HG02678 (cell line): ENCODE measurements at regions not wholly inside any gene's neighbourhood (a gene's known extent, or its start where the extent isn't known, plus 50 kb on each side); places are given as distances from the start of the nearest gene placed in this dataset.

Experiments used
- ATAC-seq: cut with Tn5 transposase; IDR thresholded peaks from one replicate; pipeline ENCODE4 v1.9.1; 2021; ENCODE audit warnings: mild to moderate bottlenecking, moderate library complexity; ENCODE audit not compliant: unreplicated experiment

- ATAC-seq: no peak
Measured at GRCh38 chr4:137333031-137333430, 199.3 kb downstream of the PCDH18 start.

GRCh38 chr4:137312257-137312656 lies 220.0 kb downstream of the PCDH18 start:
- no peak for ATAC-seq

DNA sequence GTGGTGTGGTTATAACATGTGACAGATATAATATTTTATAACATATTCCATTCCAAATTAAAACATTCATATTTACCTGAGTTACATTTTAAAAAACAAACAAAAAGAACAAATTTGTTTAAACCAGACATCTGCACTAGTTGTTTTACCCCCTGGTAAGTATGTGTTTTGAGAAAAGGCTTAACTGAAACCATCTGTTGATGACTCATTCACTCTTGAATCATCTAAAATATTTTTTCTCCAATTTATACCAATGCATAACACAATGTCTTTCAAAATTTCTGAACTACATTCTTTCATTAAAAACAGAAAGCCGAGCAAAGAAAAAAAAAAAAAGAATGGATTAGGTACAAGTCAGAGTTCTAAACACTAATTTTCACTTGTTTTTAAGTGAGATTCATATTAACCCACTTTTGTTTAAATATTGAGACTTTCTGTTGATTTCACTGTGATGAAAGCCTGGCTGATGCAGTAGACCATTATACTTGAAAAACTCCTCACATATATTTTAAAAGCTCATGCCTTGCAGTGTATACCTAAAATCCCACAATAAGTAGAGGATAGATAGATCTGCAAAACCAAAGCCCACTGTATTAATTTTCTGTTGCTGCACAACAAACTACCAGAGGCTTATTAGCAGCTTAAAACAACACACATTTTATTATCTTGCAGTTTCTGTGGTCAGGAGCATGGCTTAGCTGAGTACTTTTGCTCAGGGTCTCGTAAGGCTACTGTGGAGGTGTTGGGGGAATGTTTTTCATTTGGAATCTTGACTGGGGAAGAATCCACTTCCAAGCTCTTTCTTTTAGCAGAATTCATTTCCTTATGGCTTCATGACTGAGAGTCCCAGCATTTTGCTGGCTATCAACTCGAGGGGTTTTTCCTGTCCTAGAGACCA lies 221.5 kb downstream of the PCDH18 start:
- no peak for ATAC-seq

- no peak for ATAC-seq
Measured at GRCh38 chr4:137310166-137310565, 222.1 kb downstream of the PCDH18 start.

DNA sequence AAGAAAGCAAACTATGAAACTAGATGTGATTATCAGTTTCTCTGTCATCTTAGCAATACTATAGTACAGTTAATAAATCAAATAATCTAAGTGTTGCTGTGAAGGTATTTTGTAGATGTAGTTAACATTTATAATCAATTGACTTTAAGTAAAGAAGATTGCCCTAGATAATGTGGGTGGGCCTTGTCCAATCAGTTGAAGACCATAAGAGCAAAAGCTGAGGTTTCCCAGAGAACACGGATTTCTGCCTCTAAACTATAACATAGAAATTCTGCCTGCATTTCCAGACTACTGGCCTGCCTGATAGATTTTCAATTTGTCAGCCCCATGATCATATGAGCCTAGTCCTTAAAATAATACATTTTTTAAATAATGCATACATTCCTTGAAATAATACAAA lies 222.9 kb downstream of the PCDH18 start:
- no peak for ATAC-seq

GRCh38 chr4:137307806-137308205 lies 224.5 kb downstream of the PCDH18 start:
- no peak for ATAC-seq

DNA sequence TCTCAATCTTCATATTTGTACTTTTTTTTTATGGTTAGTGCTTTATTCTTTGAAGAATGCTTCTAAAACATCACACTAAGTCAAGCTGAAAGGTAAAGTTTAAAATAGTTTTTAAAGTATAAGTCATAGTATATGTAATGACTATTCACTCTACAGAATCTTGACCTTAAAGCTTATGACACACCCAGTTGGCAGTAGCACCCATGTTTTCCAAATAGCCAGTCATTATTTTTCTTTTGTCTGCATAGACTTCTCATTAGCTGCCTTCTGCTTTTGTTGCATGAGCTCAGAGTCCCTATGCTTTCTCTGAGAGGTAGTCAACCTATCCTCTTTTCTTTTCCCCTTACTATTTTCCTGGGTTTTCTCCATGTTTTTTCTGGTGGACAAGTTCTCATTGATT lies 231.5 kb downstream of the PCDH18 start:
- ATAC-seq: no peak

- ATAC-seq: no peak
Measured at GRCh38 chr4:137299281-137299680, 233.0 kb downstream of the PCDH18 start.

- no peak for ATAC-seq
Measured at GRCh38 chr4:137293281-137293680, 239.0 kb downstream of the PCDH18 start.

DNA sequence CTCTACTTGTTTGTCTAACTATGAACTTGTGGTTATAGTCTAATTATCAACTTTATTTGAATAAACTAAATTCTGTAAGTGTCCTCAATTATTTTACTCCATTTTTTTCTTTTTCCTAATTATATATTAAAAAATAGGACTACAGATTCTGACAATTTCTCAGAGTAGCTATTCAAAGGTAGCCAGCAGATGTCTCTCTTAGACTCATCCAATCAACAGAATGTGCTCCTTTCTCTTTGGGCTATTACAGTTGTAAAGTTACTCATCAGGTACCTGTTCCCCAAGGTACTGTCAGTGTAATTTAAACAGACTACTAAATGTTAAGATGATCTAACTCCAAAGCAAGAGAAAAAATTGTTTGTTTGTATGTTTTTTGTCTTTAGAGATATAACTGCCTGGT lies 248.6 kb downstream of the PCDH18 start:
- ATAC-seq: no peak

GRCh38 chr4:137278431-137278830 lies 253.9 kb downstream of the PCDH18 start:
- ATAC-seq: no peak

DNA sequence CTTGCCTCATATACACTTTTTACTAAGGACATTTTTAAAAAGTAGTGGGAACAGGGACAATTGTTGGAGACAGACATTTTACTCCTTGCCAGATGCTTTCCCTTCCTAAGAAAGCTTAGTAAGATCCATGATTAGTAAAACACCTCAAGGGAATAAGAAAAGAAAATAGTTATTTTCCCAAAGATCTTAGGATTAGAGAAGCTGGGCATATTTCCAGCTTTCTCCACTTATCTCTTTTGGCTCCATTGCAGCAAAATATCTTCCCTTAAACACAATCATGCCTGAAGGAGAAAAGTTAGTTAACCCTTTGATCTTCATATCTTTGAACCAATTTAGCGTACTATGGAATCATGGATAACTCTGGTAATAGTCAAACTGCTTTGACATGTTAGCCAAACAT lies 257.9 kb downstream of the PCDH18 start:
- no peak for ATAC-seq

DNA sequence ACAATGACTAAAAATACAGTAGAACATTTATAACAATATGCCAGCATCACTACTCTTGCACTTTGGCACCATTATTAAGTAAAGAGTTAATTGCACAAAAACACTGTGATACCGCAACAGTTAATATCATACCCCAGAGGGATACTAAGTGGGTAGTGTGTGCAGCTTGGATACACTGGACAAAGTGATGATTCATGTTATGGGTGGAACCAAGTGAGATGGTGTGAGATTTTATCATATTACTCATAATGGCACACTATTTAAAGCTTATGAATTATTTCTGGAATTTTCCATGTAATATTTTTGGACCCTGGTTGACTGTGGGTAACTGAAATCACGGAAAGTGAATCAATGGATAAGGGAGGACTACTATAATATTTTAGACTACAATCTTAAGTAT lies 265.3 kb downstream of the PCDH18 start:
- no peak for ATAC-seq

DNA sequence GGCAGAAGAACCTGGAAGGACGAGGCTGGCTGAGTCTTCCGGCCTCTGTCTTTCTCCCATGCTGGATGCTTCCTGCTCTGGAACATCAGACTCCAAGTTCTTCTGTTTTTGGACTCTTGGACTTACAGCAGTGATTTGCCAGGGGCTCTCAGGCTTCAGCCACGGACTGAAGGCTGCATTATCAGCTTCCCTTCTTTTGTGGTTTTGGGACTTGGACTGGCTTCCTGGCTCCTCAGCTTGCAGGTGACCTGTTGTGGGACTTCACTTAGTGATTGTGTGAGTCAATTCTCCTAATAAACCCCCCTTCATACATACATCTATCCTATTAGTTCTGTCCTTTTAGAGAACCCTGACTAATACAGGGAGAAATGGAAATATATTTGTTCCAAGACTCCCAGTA lies 265.8 kb downstream of the PCDH18 start:
- no peak for ATAC-seq

GRCh38 chr4:137263206-137263605 lies 269.1 kb downstream of the PCDH18 start:
- no peak for ATAC-seq

GRCh38 chr4:137253949-137254348 lies 278.3 kb downstream of the PCDH18 start:
- no peak for ATAC-seq

- no peak for ATAC-seq
Measured at GRCh38 chr4:137249112-137249511, 283.2 kb downstream of the PCDH18 start.

DNA sequence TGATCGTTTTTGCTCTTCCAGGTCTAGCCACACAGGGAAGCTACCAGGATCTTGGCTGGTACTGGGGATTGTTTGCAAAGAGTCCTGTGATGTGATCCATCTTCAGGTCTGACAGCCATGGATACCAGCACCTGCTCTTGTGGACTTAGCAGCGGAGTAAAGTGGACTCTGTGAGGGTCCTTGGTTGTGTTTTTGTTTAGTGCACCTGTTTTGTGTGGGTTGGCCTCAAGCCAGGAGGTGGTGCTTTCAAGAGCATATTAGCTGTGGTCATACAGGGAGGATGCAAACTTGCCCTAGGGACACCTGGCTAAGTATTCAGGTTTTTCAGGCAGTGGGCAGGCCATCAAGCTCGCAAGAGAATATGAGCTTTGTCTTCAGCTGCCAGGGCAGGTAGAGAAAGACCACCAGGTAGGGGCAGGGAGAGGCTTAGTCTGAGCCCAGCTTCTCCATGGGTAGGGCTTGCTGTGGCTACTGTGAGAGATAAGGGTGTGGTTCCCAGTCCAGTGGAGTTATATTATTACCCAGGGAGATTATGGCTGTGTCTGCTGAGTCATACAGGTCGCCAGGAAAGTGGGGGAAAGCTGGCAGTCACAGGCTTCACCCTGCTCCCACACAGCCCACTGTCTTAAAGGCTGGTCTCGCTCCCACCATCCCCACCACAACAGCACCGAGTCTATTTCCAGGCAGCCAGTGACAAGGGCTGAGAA lies 293.7 kb downstream of the PCDH18 start:
- ATAC-seq: no peak

GRCh38 chr4:137226900-137227299 lies 305.4 kb downstream of the PCDH18 start:
- no peak for ATAC-seq

GRCh38 chr4:137226221-137226620 lies 306.1 kb downstream of the PCDH18 start:
- no peak for ATAC-seq

DNA sequence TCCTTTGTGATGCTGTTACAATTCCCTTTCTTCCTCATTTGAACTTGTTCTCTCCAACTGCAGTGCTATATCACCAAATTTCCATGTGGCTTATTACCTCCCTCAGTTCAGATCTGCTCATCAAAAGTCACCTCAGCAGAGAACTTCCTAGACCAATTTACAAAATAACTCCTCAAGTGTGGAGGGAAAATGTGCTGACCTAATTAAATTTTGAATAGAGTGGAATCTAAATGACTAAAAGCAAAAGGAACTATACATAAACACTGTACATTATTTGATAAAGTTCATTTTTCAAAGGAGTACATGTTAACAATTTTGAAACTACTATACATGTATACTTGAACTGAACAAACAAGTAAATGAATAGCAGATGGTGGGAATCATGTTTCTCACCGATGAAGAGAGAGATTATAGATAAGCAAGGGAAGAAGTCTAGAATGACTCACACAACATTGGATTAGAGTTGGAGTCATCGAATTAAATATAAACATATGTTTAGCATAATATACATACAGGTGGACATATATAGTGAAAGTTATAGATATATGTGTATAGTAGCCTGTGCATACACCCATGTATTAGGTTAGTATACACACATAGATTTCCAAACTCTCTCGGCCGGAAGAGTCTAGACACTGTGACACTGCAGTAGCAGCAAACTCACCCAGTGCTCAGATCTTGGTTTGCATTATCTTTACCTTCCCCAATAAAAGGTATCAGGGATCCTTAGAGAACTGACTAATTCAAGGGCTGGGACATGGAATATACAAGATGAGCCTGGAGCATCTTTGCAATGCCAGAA lies 318.7 kb downstream of the PCDH18 start:
- ATAC-seq: no peak
